ENCODE measurements at regions not wholly inside any gene's neighbourhood (a gene's known extent, or its start where the extent isn't known, plus 50 kb on each side); places are given as distances from the start of the nearest gene placed in this dataset.

GRCh38 chr11:134846328-134847082, 434.5 kb upstream of the B3GAT1 start:
- H3K27me3 ChIP-seq (ENCODE audit: insufficient read depth, low read length), result no peaks in the 10 kb centered on the region
- TF ChIP-seq EZH2 (IDR thresholded peaks at IDR 0.05; ENCODE audit: borderline replicate concordance, low read length) (no peak), CTCF (IDR thresholded peaks at IDR 0.05; ENCODE audit: low read length) (no peak)
- no peaks in the 10 kb centered on the region for H3K36me3 ChIP-seq (ENCODE audit: insufficient read depth, low read length)
- no peaks in the 10 kb centered on the region for H3K79me2 ChIP-seq (ENCODE audit: insufficient read depth, low read length)
- H2AFZ ChIP-seq (ENCODE audit: low read length), result no peak overlapping the region
- no peak overlapping the region for H3K9ac ChIP-seq (ENCODE audit: low read length)
- no peaks in the 10 kb centered on the region for H3K9me2 ChIP-seq (ENCODE audit: low read depth, low read length)
- no peak overlapping the region for H3K4me3 ChIP-seq (ENCODE audit: low read depth, low read length, poor library complexity, severe bottlenecking)
- no peak overlapping the region for H3K27ac ChIP-seq (ENCODE audit: low read depth, low read length, poor library complexity, severe bottlenecking)
- no peaks in the 10 kb centered on the region for H3K4me1 ChIP-seq (ENCODE audit: insufficient read depth, low read length, severe bottlenecking)
- H3K4me2 ChIP-seq (ENCODE audit: low read length), result no peak overlapping the region
- H3K9me3 ChIP-seq (ENCODE audit: low read length), result no peaks in the 10 kb centered on the region
- H3F3A ChIP-seq (ENCODE audit: insufficient read depth, low read length), result no peaks in the 10 kb centered on the region
- H4K20me1 ChIP-seq (ENCODE audit: insufficient read depth, low read length), result no peaks in the 10 kb centered on the region

GRCh38 chr11:134845474-134846327, 433.7 kb upstream of the B3GAT1 start:
- H3K27me3 ChIP-seq (ENCODE audit: insufficient read depth, low read length), result no peaks in the 10 kb centered on the region
- H3K79me2 ChIP-seq (ENCODE audit: insufficient read depth, low read length), result no peaks in the 10 kb centered on the region
- H3K4me2 ChIP-seq (ENCODE audit: low read length), result no peak overlapping the region
- H3K36me3 ChIP-seq (ENCODE audit: insufficient read depth, low read length), result no peaks in the 10 kb centered on the region
- H4K20me1 ChIP-seq (ENCODE audit: insufficient read depth, low read length), result no peaks in the 10 kb centered on the region
- no peak overlapping the region for H2AFZ ChIP-seq (ENCODE audit: low read length)
- no peaks in the 10 kb centered on the region for H3K4me1 ChIP-seq (ENCODE audit: insufficient read depth, low read length, severe bottlenecking)
- TF ChIP-seq EZH2 (IDR thresholded peaks at IDR 0.05; ENCODE audit: borderline replicate concordance, low read length), result no peak
- no peak for TF ChIP-seq CTCF (IDR thresholded peaks at IDR 0.05; ENCODE audit: low read length)
- no peaks in the 10 kb centered on the region for H3K9me3 ChIP-seq (ENCODE audit: low read length)
- H3F3A ChIP-seq (ENCODE audit: insufficient read depth, low read length), result no peaks in the 10 kb centered on the region
- H3K9ac ChIP-seq (ENCODE audit: low read length), result no peak overlapping the region
- H3K9me2 ChIP-seq (ENCODE audit: low read depth, low read length), result no peaks in the 10 kb centered on the region
- no peak overlapping the region for H3K4me3 ChIP-seq (ENCODE audit: low read depth, low read length, poor library complexity, severe bottlenecking)
- H3K27ac ChIP-seq (ENCODE audit: low read depth, low read length, poor library complexity, severe bottlenecking), result no peak overlapping the region

- H3K4me1 ChIP-seq (ENCODE audit: insufficient read depth, low read length, severe bottlenecking), result no peaks in the 10 kb centered on the region
- no peak overlapping the region for H2AFZ ChIP-seq (ENCODE audit: low read length)
- no peak overlapping the region for H3K4me3 ChIP-seq (ENCODE audit: low read depth, low read length, poor library complexity, severe bottlenecking)
- TF ChIP-seq CTCF (IDR thresholded peaks at IDR 0.05; ENCODE audit: low read length) (no peak), EZH2 (IDR thresholded peaks at IDR 0.05; ENCODE audit: borderline replicate concordance, low read length) (no peak)
- H3K9me2 ChIP-seq (ENCODE audit: low read depth, low read length), result no peaks in the 10 kb centered on the region
- H3K9ac ChIP-seq (ENCODE audit: low read length), result no peak overlapping the region
- no peaks in the 10 kb centered on the region for H4K20me1 ChIP-seq (ENCODE audit: insufficient read depth, low read length)
- no peaks in the 10 kb centered on the region for H3K36me3 ChIP-seq (ENCODE audit: insufficient read depth, low read length)
- no peaks in the 10 kb centered on the region for H3K79me2 ChIP-seq (ENCODE audit: insufficient read depth, low read length)
- H3K27me3 ChIP-seq (ENCODE audit: insufficient read depth, low read length), result no peaks in the 10 kb centered on the region
- H3K4me2 ChIP-seq (ENCODE audit: low read length), result no peak overlapping the region
- no peaks in the 10 kb centered on the region for H3K9me3 ChIP-seq (ENCODE audit: low read length)
- no peaks in the 10 kb centered on the region for H3F3A ChIP-seq (ENCODE audit: insufficient read depth, low read length)
- no peak overlapping the region for H3K27ac ChIP-seq (ENCODE audit: low read depth, low read length, poor library complexity, severe bottlenecking)
Observed at GRCh38 chr11:134844838-134845237, 432.8 kb upstream of the B3GAT1 start.

Measured in OCI-LY1 (cell line).